ENCODE measurements at regions not wholly inside any gene's neighbourhood (a gene's known extent, or its start where the extent isn't known, plus 50 kb on each side); places are given as distances from the start of the nearest gene placed in this dataset.

- Histone ChIP-seq H3K9me3 (no peaks in the 10 kb centered on the region), H3K27me3 (no peaks in the 10 kb centered on the region), H3K4me3 (ENCODE audit: low read depth, low read length) (no peak overlapping the region), H3K4me1 (no peaks in the 10 kb centered on the region), H3K36me3 (no peaks in the 10 kb centered on the region)
- no peak for DNase-seq
- TF ChIP-seq, protein P1, sequence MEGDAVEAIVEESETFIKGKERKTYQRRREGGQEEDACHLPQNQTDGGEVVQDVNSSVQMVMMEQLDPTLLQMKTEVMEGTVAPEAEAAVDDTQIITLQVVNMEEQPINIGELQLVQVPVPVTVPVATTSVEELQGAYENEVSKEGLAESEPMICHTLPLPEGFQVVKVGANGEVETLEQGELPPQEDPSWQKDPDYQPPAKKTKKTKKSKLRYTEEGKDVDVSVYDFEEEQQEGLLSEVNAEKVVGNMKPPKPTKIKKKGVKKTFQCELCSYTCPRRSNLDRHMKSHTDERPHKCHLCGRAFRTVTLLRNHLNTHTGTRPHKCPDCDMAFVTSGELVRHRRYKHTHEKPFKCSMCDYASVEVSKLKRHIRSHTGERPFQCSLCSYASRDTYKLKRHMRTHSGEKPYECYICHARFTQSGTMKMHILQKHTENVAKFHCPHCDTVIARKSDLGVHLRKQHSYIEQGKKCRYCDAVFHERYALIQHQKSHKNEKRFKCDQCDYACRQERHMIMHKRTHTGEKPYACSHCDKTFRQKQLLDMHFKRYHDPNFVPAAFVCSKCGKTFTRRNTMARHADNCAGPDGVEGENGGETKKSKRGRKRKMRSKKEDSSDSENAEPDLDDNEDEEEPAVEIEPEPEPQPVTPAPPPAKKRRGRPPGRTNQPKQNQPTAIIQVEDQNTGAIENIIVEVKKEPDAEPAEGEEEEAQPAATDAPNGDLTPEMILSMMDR (IDR thresholded peaks at IDR 0.05; ENCODE audit: low read depth, low read length) = no peak
Observed at GRCh38 chr11:11173316-11174025, 179.6 kb downstream of the CSNK2A3 start.

GRCh38 chr11:11171854-11172253 is 181.2 kb downstream of the CSNK2A3 start:
- TF ChIP-seq, protein P1 (IDR thresholded peaks at IDR 0.05; ENCODE audit: low read depth, low read length) = no peak
- Histone ChIP-seq H3K9me3 (no peaks in the 10 kb centered on the region), H3K27me3 (no peaks in the 10 kb centered on the region), H3K4me3 (ENCODE audit: low read depth, low read length) (no peak overlapping the region), H3K36me3 (no peaks in the 10 kb centered on the region), H3K4me1 (no peaks in the 10 kb centered on the region)
- no peak for DNase-seq

DNA sequence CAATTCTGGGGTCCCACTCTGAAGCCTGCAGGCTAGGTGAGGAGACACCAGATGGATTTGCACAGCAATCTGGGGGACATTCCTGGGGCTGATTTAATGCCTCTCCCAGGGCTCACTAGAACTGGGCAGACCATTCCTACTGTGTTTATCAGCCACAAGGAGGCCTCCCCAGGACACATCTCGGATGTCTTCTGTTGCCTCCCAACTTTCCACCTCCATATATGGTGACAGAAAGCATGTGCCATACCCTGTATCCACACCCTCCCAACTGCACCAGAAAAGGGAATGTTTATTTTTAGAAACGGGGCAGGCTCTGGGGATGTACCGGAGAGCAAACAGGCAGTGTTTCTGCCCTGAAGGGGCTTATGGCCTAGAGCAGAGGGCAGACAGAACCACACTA is 181.8 kb downstream of the CSNK2A3 start:
- no peak overlapping the region for H3K4me3 ChIP-seq (ENCODE audit: low read depth, low read length)
- no peaks in the 10 kb centered on the region for H3K36me3 ChIP-seq
- H3K9me3 ChIP-seq = no peaks in the 10 kb centered on the region
- H3K27me3 ChIP-seq = no peaks in the 10 kb centered on the region
- DNase-seq = no peak
- TF ChIP-seq, protein P1 (IDR thresholded peaks at IDR 0.05; ENCODE audit: low read depth, low read length) = no peak
- H3K4me1 ChIP-seq = no peaks in the 10 kb centered on the region

DNA sequence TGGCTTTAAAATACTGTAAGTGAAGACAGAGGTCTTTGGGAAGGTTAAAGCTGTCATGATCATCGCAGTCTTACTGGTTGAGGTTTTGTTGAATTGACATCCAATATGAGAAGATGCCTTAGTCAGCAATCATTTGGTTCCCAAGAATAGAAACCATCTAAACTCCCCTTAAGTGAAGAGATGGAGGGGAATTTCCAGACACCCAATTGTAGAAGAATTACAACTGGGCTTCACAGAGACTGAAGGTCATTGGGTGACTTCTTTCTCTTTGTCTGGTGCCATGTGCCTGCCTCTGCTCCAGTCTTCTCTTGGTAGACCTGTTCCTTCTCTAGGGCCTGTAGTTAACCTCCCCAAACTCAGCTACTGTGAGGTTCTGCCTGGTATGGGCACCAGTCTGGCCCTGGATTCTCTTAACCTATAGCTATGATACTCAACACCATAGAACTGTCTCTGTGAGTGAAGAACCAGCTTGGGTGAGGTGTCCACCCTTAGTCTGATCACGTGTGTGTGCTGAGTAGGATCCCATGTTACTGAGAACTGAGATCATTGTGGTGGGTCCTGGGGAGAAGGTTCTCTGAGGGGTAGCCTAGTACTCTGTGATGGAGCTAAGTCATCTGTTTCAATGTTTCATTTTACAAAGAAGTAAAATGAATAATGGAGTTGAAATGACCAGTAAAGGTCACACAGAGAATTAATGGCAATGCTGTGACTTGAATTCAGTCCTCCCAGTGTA is 182.5 kb downstream of the CSNK2A3 start:
- no peak for DNase-seq
- Histone ChIP-seq H3K27me3 (no peaks in the 10 kb centered on the region), H3K36me3 (no peaks in the 10 kb centered on the region), H3K4me3 (ENCODE audit: low read depth, low read length) (no peak overlapping the region), H3K4me1 (no peaks in the 10 kb centered on the region), H3K9me3 (no peaks in the 10 kb centered on the region)
- TF ChIP-seq, protein P1 (IDR thresholded peaks at IDR 0.05; ENCODE audit: low read depth, low read length) = no peak

DNA sequence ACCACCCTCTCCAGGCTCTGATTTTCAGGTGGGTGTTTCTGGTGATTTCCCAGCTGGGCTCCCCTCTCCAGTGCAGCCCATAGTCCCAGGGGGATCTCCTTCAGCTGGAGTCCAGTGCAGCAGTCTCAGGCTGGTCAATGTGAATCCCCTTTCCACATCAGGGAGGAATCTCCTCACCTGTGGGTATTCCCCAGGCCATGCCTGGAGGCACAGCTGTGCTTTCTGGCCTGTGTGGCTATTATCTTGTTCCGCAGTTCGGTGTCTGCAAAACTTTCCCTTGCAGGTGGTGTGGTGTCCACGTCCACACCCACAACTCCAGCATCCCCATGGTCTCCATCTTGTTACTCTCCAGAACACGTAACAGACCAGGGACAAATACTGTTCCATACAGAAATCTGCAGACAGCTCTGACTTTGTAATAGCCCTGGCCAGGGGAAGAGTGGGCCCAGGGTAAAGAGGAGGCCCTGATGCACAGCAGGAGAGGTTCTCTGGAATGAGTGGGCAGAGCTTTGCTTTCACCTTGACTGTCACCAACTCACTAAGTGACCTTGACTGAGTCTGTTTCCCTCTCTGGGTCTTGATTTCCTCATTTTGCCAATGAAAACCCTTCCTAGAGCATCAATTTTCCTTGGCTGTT is 183.2 kb downstream of the CSNK2A3 start:
- Histone ChIP-seq H3K9me3 (no peaks in the 10 kb centered on the region), H3K4me3 (ENCODE audit: low read depth, low read length) (no peak overlapping the region), H3K36me3 (no peaks in the 10 kb centered on the region), H3K4me1 (no peaks in the 10 kb centered on the region), H3K27me3 (no peaks in the 10 kb centered on the region)
- DNase-seq = no peak
- TF ChIP-seq, protein P1 (IDR thresholded peaks at IDR 0.05; ENCODE audit: low read depth, low read length) = no peak

DNA sequence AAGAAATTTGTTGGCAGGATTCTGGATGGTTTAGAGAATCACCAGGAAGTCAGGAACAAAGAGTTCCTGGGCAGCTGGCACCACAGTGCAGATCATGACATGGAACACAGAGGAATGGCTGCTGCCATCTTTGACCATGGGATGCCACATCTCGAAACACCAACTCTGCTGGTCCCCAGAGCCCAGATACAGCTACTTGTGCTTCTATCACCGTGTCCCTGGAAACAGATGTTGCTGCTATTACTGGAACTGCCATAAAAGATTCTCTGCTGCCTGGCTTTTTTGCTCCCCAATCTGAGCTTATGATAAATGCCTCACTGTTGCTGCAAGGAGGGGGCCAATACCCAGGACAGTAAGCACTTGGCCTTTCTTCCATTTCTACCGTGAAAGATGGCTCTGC is 185.2 kb downstream of the CSNK2A3 start:
- Histone ChIP-seq H3K27me3 (no peaks in the 10 kb centered on the region), H3K9me3 (no peaks in the 10 kb centered on the region), H3K36me3 (no peaks in the 10 kb centered on the region), H3K4me3 (ENCODE audit: low read depth, low read length) (no peak overlapping the region), H3K4me1 (no peaks in the 10 kb centered on the region)
- TF ChIP-seq, protein P1 (IDR thresholded peaks at IDR 0.05; ENCODE audit: low read depth, low read length) = no peak
- DNase-seq = no peak
